ENCODE measurements at regions not wholly inside any gene's neighbourhood (a gene's known extent, or its start where the extent isn't known, plus 50 kb on each side); places are given as distances from the start of the nearest gene placed in this dataset.

DNA sequence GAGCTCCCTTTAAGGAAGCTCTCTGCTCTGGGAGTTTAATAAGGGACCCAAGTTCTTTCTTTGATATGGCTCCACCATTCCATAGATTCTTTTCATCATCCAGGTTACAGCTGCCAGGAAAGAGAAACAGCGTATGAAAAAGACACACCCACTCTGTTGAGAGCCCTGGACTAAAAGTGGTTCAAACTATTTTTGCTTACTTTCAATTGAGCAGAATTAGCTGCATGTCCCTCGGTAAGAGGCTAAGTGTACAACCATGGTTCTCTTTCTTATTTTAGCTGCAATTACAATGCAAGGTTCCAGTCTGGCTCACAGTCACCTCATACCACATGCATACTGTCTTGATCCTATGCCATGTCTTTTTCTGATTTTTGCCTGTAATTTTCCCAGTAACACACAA, 1288.3 kb downstream of the NSUN3 start:
- H3K4me2 ChIP-seq (replicated peaks; ENCODE audit: low read depth, low read length, poor library complexity, severe bottlenecking), result no peak overlapping the region
- no peaks in the 10 kb centered on the region for H3K36me3 ChIP-seq (replicated peaks in 1 of 2; ENCODE audit: control extremely low read depth in 1 of 2, control insufficient read depth in 1 of 2, extremely low read depth in 1 of 2, insufficient read depth in 2 of 2, low read length in 1 of 2)
- no peak overlapping the region for H3K9ac ChIP-seq (ENCODE audit: low read length)
- intact Hi-C loops (cut with micrococcal nuclease), result no loop called here
- DNase-seq, result no peak
- Mint-ChIP-seq H3K9me3 (ENCODE audit: insufficient read depth) (no peaks in the 10 kb centered on the region), H3K27me3 (no peaks in the 10 kb centered on the region), H3K27ac (no peak overlapping the region), H3K4me3 (no peak overlapping the region), H3K4me1 (no peaks in the 10 kb centered on the region)
- CTCF ChIA-PET, result no interaction called here
- ATAC-seq (ENCODE audit: low read depth), result no peak
- WGBS (ENCODE audit: insufficient coverage), result 92% methylated on average over 1 of the region's 2 CpGs
- H2AFZ ChIP-seq (ENCODE audit: insufficient read depth, low read depth, low read length, poor library complexity, severe bottlenecking), result no peak overlapping the region
- no peaks in the 10 kb centered on the region for H3K79me2 ChIP-seq (ENCODE audit: control insufficient read depth, insufficient read depth, low read length)
- POLR2A ChIA-PET, result no interaction called here
- H3K4me3 ChIP-seq (ENCODE audit: control extremely low read depth in 1 of 5, extremely low read depth in 1 of 5, insufficient read depth in 1 of 5, low read depth in 2 of 5, low read length in 4 of 5), result no peak overlapping the region
- TF ChIP-seq, protein P1, sequence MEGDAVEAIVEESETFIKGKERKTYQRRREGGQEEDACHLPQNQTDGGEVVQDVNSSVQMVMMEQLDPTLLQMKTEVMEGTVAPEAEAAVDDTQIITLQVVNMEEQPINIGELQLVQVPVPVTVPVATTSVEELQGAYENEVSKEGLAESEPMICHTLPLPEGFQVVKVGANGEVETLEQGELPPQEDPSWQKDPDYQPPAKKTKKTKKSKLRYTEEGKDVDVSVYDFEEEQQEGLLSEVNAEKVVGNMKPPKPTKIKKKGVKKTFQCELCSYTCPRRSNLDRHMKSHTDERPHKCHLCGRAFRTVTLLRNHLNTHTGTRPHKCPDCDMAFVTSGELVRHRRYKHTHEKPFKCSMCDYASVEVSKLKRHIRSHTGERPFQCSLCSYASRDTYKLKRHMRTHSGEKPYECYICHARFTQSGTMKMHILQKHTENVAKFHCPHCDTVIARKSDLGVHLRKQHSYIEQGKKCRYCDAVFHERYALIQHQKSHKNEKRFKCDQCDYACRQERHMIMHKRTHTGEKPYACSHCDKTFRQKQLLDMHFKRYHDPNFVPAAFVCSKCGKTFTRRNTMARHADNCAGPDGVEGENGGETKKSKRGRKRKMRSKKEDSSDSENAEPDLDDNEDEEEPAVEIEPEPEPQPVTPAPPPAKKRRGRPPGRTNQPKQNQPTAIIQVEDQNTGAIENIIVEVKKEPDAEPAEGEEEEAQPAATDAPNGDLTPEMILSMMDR (IDR thresholded peaks at IDR 0.05), result no peak
- no peak for TF ChIP-seq EZH2 (IDR thresholded peaks at IDR 0.05; ENCODE audit: borderline replicate concordance, insufficient read depth, low read depth, low read length, poor library complexity, severe bottlenecking)
- H3K9me3 ChIP-seq (ENCODE audit: control extremely low read depth in 1 of 3, control insufficient read depth in 2 of 3, insufficient read depth in 1 of 3, low read length in 2 of 3), result no peaks in the 10 kb centered on the region
- no peak overlapping the region for H3K27ac ChIP-seq (ENCODE audit: low read length in 2 of 2)
- H4K20me1 ChIP-seq (ENCODE audit: control insufficient read depth, insufficient read depth, low read length, poor library complexity, severe bottlenecking), result no peaks in the 10 kb centered on the region
- H3K4me1 ChIP-seq (ENCODE audit: control insufficient read depth in 2 of 2, insufficient read depth in 2 of 2, low read length in 2 of 2), result no peaks in the 10 kb centered on the region
- H3K27me3 ChIP-seq (replicated peaks in 1 of 4; ENCODE audit: control extremely low read depth in 1 of 4, control insufficient read depth in 3 of 4, insufficient read depth in 4 of 4, low read length in 3 of 4), result no peaks in the 10 kb centered on the region

DNA sequence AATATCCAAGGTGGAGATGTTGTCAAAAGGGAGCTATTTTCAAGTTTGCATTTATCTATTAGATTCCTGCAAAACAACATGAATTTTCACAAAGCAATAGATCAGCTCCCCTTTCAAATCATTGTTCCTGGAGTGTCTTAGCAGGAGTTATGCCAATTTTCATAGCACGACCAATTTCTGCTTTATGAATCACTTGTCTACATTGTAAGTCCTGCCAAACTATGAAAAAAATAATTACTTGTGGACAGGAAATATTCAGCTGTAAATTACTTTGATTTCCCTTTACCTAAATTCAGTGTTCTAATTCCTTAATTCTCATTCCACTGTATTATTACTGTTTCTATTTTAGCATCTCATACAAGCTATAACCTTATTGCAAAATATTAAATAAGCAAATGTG, 1289.6 kb downstream of the NSUN3 start:
- Histone ChIP-seq H3K4me2 (replicated peaks; ENCODE audit: low read depth, low read length, poor library complexity, severe bottlenecking) (no peak overlapping the region), H3K9me3 (ENCODE audit: control extremely low read depth in 1 of 3, control insufficient read depth in 2 of 3, insufficient read depth in 1 of 3, low read length in 2 of 3) (no peaks in the 10 kb centered on the region), H3K4me3 (ENCODE audit: control extremely low read depth in 1 of 5, extremely low read depth in 1 of 5, insufficient read depth in 1 of 5, low read depth in 2 of 5, low read length in 4 of 5) (no peak overlapping the region), H2AFZ (ENCODE audit: insufficient read depth, low read depth, low read length, poor library complexity, severe bottlenecking) (no peak overlapping the region), H3K27ac (ENCODE audit: low read length in 2 of 2) (no peak overlapping the region), H3K4me1 (ENCODE audit: control insufficient read depth in 2 of 2, insufficient read depth in 2 of 2, low read length in 2 of 2) (no peaks in the 10 kb centered on the region), H3K27me3 (replicated peaks in 1 of 4; ENCODE audit: control extremely low read depth in 1 of 4, control insufficient read depth in 3 of 4, insufficient read depth in 4 of 4, low read length in 3 of 4) (no peaks in the 10 kb centered on the region), H3K79me2 (ENCODE audit: control insufficient read depth, insufficient read depth, low read length) (no peaks in the 10 kb centered on the region), H4K20me1 (ENCODE audit: control insufficient read depth, insufficient read depth, low read length, poor library complexity, severe bottlenecking) (no peaks in the 10 kb centered on the region), H3K9ac (ENCODE audit: low read length) (no peak overlapping the region), H3K36me3 (replicated peaks in 1 of 2; ENCODE audit: control extremely low read depth in 1 of 2, control insufficient read depth in 1 of 2, extremely low read depth in 1 of 2, insufficient read depth in 2 of 2, low read length in 1 of 2) (no peaks in the 10 kb centered on the region)
- CTCF ChIA-PET, result no interaction called here
- POLR2A ChIA-PET, result no interaction called here
- no CpG with 5 or more reads among the region's 1 CpG for WGBS (ENCODE audit: insufficient coverage)
- Mint-ChIP-seq H3K4me1 (no peaks in the 10 kb centered on the region), H3K27me3 (no peaks in the 10 kb centered on the region), H3K4me3 (no peak overlapping the region), H3K27ac (no peak overlapping the region), H3K9me3 (ENCODE audit: insufficient read depth) (no peaks in the 10 kb centered on the region)
- DNase-seq (no peak), ATAC-seq (ENCODE audit: low read depth) (no peak)
- intact Hi-C loops (cut with micrococcal nuclease), result no loop called here
- TF ChIP-seq, protein P1 (IDR thresholded peaks at IDR 0.05), result no peak
- TF ChIP-seq EZH2 (IDR thresholded peaks at IDR 0.05; ENCODE audit: borderline replicate concordance, insufficient read depth, low read depth, low read length, poor library complexity, severe bottlenecking), result no peak

Data from B cell (primary cell).